ENCODE measurements at regions not wholly inside any gene's neighbourhood (a gene's known extent, or its start where the extent isn't known, plus 50 kb on each side); places are given as distances from the start of the nearest gene placed in this dataset.
A peak's percentile ranks its signal among the peaks of the same experiment; 100 is the strongest.

DNA sequence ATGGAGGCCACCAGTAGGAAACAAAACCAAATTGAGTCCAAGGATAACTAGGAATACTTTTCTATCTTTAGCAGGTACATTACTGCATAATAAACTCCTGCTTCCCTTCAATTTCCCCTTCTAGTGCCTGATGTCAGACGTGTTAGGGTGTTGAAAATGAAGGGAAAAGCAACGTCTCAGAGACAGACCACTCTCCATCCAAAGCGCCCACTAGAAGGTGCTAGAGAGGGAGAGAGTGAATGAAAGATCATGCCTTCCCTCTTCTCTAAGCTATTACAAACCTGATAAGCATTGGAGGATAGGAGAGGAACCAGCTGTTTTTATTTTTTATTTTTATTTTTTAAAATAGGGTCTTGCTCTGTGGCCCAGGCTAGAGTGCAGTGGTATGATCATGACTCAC is 64.1 kb downstream of the ZNF641 start:
- POLR2A ChIA-PET, result interaction anchor here (0.7 kb wide), 1 partner anchor 39 kb away, joined by 3 read pairs; no protein-coding TSS in a partner anchor
- Histone ChIP-seq H3K4me1 (ENCODE audit: control insufficient read depth, insufficient read depth, low read length) (no peaks in the 10 kb centered on the region), H3K36me3 (ENCODE audit: control insufficient read depth, insufficient read depth, low read length) (no peaks in the 10 kb centered on the region), H3K9me3 (ENCODE audit: control insufficient read depth, insufficient read depth, low read depth, low read length) (no peaks in the 10 kb centered on the region), H3K27ac (ENCODE audit: low read length) (no peak overlapping the region), H3K4me3 (ENCODE audit: low read depth in 2 of 2, low read length in 2 of 2) (no peak overlapping the region), H3K27me3 (ENCODE audit: control insufficient read depth, insufficient read depth, low read length) (peaks cover 10% of the 10 kb centered on the region)
- in situ Hi-C loops (cut with HindIII; ENCODE audit: low pct_unique_long_range_greater_than_20kb, low sequenced_read_pairs) (no loop called here), intact Hi-C loops (cut with micrococcal nuclease; ENCODE audit: unreplicated experiment) (no loop called here)
- no TSS peak for BruUV-seq (replicated peaks)
- no peak for DNase-seq (ENCODE audit: low read depth, low spot score)
- CTCF ChIA-PET, result interaction anchor here (0.7 kb wide), 1 partner anchor 89 kb away, joined by 3 read pairs; no protein-coding TSS in a partner anchor
- TF ChIP-seq CTCF (IDR thresholded peaks at IDR 0.05) (peak; percentile 52), POLR2AphosphoS5 (IDR thresholded peaks at IDR 0.05; ENCODE audit: low read depth, low read length) (no peak)
- no peak for ATAC-seq

DNA sequence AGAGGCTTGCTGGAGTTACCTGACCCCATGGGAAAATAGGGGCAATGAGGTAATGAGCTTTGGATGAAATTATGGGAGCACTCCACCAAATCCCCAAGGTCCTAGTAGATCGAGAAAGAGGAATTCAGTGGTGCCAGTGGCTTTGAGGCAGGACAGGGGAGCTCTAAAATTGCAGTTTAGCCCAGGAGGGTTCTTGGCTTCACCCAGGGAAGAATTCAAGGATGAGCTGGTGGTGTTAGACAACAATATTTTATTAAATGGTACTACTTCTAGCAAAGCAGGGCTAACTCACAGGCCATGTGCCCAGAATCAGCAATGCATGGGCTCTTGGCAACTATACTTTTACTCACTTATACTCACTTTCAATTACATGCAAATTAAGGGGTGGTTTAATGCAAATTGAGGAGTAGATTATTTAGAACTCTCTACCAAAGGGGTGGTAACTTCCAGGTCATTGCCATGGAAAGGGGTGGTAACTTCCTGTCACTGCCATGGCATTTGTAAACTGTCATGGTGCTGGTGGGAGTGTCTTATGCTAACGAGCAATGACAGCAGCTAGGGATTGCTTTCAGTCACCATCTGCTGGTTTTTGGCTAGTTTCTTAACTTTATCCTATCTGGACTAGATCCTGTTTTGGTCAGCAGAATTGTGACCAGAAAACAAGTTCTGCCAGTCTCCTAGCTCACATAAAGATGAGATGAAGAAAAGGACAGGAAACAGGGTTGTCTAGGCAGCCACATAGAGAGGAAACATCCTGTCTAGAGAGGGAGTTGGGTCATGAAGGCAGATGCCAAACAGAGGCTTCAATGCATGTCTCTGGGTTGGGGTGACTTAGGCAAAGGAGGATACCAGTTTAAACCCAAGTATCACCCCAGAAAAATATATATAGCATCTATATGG is 64.7 kb downstream of the ZNF641 start:
- intact Hi-C loops (cut with micrococcal nuclease; ENCODE audit: unreplicated experiment), result no loop called here
- Histone ChIP-seq H3K4me1 (ENCODE audit: control insufficient read depth, insufficient read depth, low read length) (no peaks in the 10 kb centered on the region), H3K27me3 (ENCODE audit: control insufficient read depth, insufficient read depth, low read length) (peaks cover 8% of the 10 kb centered on the region; the same call in 1 of the 2 replicates), H3K4me3 (ENCODE audit: low read depth in 2 of 2, low read length in 2 of 2) (no peak overlapping the region), H3K9me3 (ENCODE audit: control insufficient read depth, insufficient read depth, low read depth, low read length) (no peaks in the 10 kb centered on the region), H3K27ac (ENCODE audit: low read length) (no peak overlapping the region), H3K36me3 (ENCODE audit: control insufficient read depth, insufficient read depth, low read length) (no peaks in the 10 kb centered on the region)
- in situ Hi-C loops (cut with HindIII; ENCODE audit: low pct_unique_long_range_greater_than_20kb, low sequenced_read_pairs), result no loop called here
- POLR2A ChIA-PET, result interaction anchor here (0.5 to 0.7 kb wide), 2 partner anchors 40 to 417 kb away, joined by 3 to 5 read pairs; no protein-coding TSS in a partner anchor
- TF ChIP-seq CTCF (IDR thresholded peaks at IDR 0.05) (no peak), TCF7L2 (IDR thresholded peaks at IDR 0.05; ENCODE audit: low read depth, low read length) (no peak)
- ATAC-seq, result no peak
- CTCF ChIA-PET, result no interaction called here
- BruUV-seq (replicated peaks), result no TSS peak
- DNase-seq (ENCODE audit: low read depth, low spot score), result no peak

DNA sequence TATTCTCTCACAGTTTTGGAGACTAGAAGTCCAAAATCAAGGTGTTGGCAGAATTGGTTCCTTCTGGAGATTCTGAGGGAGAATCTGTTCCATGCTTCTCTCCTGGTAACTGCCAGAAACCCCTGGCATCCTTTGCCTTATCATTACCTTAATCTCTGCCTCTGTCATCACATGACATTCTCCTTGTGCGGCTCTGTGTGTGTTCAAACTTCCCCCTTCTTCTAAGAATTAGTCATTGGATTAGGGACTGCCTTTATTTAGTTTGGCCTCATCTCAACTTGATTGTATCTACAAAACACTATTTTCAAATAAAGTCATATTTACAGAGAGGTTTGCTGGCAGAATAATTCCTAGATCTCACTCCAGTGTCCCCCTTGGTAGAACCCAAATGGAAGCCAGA is 68.9 kb downstream of the ZNF641 start:
- no TSS peak for BruUV-seq (replicated peaks)
- DNase-seq (ENCODE audit: low read depth, low spot score), result no peak
- no peak for ATAC-seq

More for the DNA sequence above, 68.9 kb downstream of the ZNF641 start:
- in situ Hi-C loops (cut with HindIII; ENCODE audit: low pct_unique_long_range_greater_than_20kb, low sequenced_read_pairs) (no loop called here), intact Hi-C loops (cut with micrococcal nuclease; ENCODE audit: unreplicated experiment) (no loop called here)
- CTCF ChIA-PET, result interaction anchor here (0.6 kb wide), 1 partner anchor 264 kb away, joined by 6 read pairs; no protein-coding TSS in a partner anchor
- POLR2A ChIA-PET, result no interaction called here
- H3K27me3 ChIP-seq (ENCODE audit: control insufficient read depth, insufficient read depth, low read length), result peaks cover 7% of the 10 kb centered on the region
- H3K4me3 ChIP-seq (ENCODE audit: low read depth in 2 of 2, low read length in 2 of 2), result no peak overlapping the region
- H3K27ac ChIP-seq (ENCODE audit: low read length), result no peak overlapping the region
- H3K36me3 ChIP-seq (ENCODE audit: control insufficient read depth, insufficient read depth, low read length), result no peaks in the 10 kb centered on the region
- H3K4me1 ChIP-seq (ENCODE audit: control insufficient read depth, insufficient read depth, low read length), result no peaks in the 10 kb centered on the region
- TF ChIP-seq SIN3A (IDR thresholded peaks at IDR 0.05; ENCODE audit: borderline replicate concordance, insufficient read depth, low read depth, low read length) (no peak), REST (IDR thresholded peaks at IDR 0.05; ENCODE audit: insufficient read depth in 1 of 2, low read depth in 2 of 2, low read length in 1 of 2) (no peak), POLR2AphosphoS5 (IDR thresholded peaks at IDR 0.05; ENCODE audit: low read depth, low read length) (no peak), CTCF (IDR thresholded peaks at IDR 0.05) (no peak), TCF7L2 (IDR thresholded peaks at IDR 0.05; ENCODE audit: low read depth, low read length) (no peak)
- peaks cover under 1% of the 10 kb centered on the region; the same call in 1 of the 2 replicates for H3K9me3 ChIP-seq (ENCODE audit: control insufficient read depth, insufficient read depth, low read depth, low read length)
